ENCODE measurements at regions not wholly inside any gene's neighbourhood (a gene's known extent, or its start where the extent isn't known, plus 50 kb on each side); places are given as distances from the start of the nearest gene placed in this dataset.

- Mint-ChIP-seq H3K36me3 (ENCODE audit: low read depth) (no peaks in the 10 kb centered on the region), H3K4me1 (peaks cover 4% of the 10 kb centered on the region), H3K9me3 (no peaks in the 10 kb centered on the region), H3K27ac (ENCODE audit: unreplicated experiment) (no peak overlapping the region), H3K27me3 (ENCODE audit: low read depth) (peaks cover 14% of the 10 kb centered on the region), H3K4me3 (no peak overlapping the region)
- TF ChIP-seq CTCF (conservative IDR thresholded peaks at IDR 0.05) = no peak
- DNase-seq (ENCODE audit: low read depth, low spot score) = no peak
These were observed 139.9 kb downstream of the SHANK2 start for GRCh38 chr11:71112454-71112853.

- no peak for TF ChIP-seq CTCF (conservative IDR thresholded peaks at IDR 0.05)
- DNase-seq (ENCODE audit: low read depth, low spot score) = no peak
- Mint-ChIP-seq H3K4me3 (no peak overlapping the region), H3K27me3 (ENCODE audit: low read depth) (peaks cover 14% of the 10 kb centered on the region), H3K4me1 (peaks cover 4% of the 10 kb centered on the region), H3K9me3 (no peaks in the 10 kb centered on the region), H3K36me3 (ENCODE audit: low read depth) (no peaks in the 10 kb centered on the region), H3K27ac (ENCODE audit: unreplicated experiment) (no peak overlapping the region)
These were observed 142.8 kb downstream of the SHANK2 start for GRCh38 chr11:71109586-71109985.

GRCh38 chr11:71109186-71109585, 143.2 kb downstream of the SHANK2 start:
- Mint-ChIP-seq H3K27me3 (ENCODE audit: low read depth) (peaks cover 12% of the 10 kb centered on the region), H3K36me3 (ENCODE audit: low read depth) (no peaks in the 10 kb centered on the region), H3K27ac (ENCODE audit: unreplicated experiment) (no peak overlapping the region), H3K4me3 (no peak overlapping the region), H3K4me1 (peaks cover 4% of the 10 kb centered on the region), H3K9me3 (no peaks in the 10 kb centered on the region)
- TF ChIP-seq CTCF (conservative IDR thresholded peaks at IDR 0.05) = no peak
- no peak for DNase-seq (ENCODE audit: low read depth, low spot score)

- peaks cover 4% of the 10 kb centered on the region for H3K4me1 Mint-ChIP-seq
- no peaks in the 10 kb centered on the region for H3K36me3 Mint-ChIP-seq (ENCODE audit: low read depth)
- no peak overlapping the region for H3K4me3 Mint-ChIP-seq
- H3K27me3 Mint-ChIP-seq (ENCODE audit: low read depth) = peaks cover 11% of the 10 kb centered on the region
- H3K9me3 Mint-ChIP-seq = no peaks in the 10 kb centered on the region
- DNase-seq (ENCODE audit: low read depth, low spot score) = no peak
- TF ChIP-seq CTCF (conservative IDR thresholded peaks at IDR 0.05) = no peak
- no peak overlapping the region for H3K27ac Mint-ChIP-seq (ENCODE audit: unreplicated experiment)
These were observed 144.1 kb downstream of the SHANK2 start for GRCh38 chr11:71108013-71108865.

- Mint-ChIP-seq H3K4me1 (no peaks in the 10 kb centered on the region), H3K27ac (ENCODE audit: unreplicated experiment) (no peak overlapping the region)
- no peak for TF ChIP-seq CTCF (conservative IDR thresholded peaks at IDR 0.05)
These were observed 145.7 kb downstream of the SHANK2 start for GRCh38 chr11:71106671-71107070.

More at GRCh38 chr11:71106671-71107070, 145.7 kb downstream of the SHANK2 start:
- H3K9me3 Mint-ChIP-seq = no peaks in the 10 kb centered on the region
- H3K4me3 Mint-ChIP-seq = no peak overlapping the region
- no peak for DNase-seq (ENCODE audit: low read depth, low spot score)
- no peaks in the 10 kb centered on the region for H3K27me3 Mint-ChIP-seq (ENCODE audit: low read depth)
- H3K36me3 Mint-ChIP-seq (ENCODE audit: low read depth) = no peaks in the 10 kb centered on the region

Data from neural crest cell (in vitro differentiated cells).